DMS53 treated with DMSO at 0.1 percent for 48 hours (cell line): ENCODE measurements at regions not wholly inside any gene's neighbourhood (a gene's known extent, or its start where the extent isn't known, plus 50 kb on each side); places are given as distances from the start of the nearest gene placed in this dataset.
"Not testable (repeated sequence)": the region's sequence is repeated elsewhere in the genome, so short reads cannot be mapped to it uniquely, and the experiment has no call there.

Experiments used
- DNase-seq: peaks from one replicate; lab custom pipeline; 2025; ENCODE audit not compliant: unreplicated experiment; lab: John Stamatoyannopoulos, UW

- DNase-seq = no peak
Measured at GRCh38 chr5:124001036-124001615, 489.1 kb downstream of the CSNK1G3 start.

- no peak for DNase-seq
Measured at GRCh38 chr5:124000538-124000937, 488.6 kb downstream of the CSNK1G3 start.

GRCh38 chr5:123997462-123998215 is 485.7 kb downstream of the CSNK1G3 start:
- DNase-seq = no peak

GRCh38 chr5:123997064-123997461 is 485.1 kb downstream of the CSNK1G3 start:
- no peak for DNase-seq

GRCh38 chr5:123992641-123993040 is 480.7 kb downstream of the CSNK1G3 start:
- DNase-seq = no peak

GRCh38 chr5:123987956-123988355 is 476.0 kb downstream of the CSNK1G3 start:
- no peak for DNase-seq

GRCh38 chr5:123976379-123977033 is 464.5 kb downstream of the CSNK1G3 start:
- no peak for DNase-seq

- not testable (repeated sequence) for DNase-seq
Measured at GRCh38 chr5:123975521-123975920, 463.5 kb downstream of the CSNK1G3 start.

- DNase-seq = no peak
Measured at GRCh38 chr5:123966781-123967180, 454.8 kb downstream of the CSNK1G3 start.

- DNase-seq = no peak
Measured at GRCh38 chr5:123965626-123966025, 453.6 kb downstream of the CSNK1G3 start.

- no peak for DNase-seq
Measured at GRCh38 chr5:123964884-123965283, 452.9 kb downstream of the CSNK1G3 start.

GRCh38 chr5:123960526-123960925 is 448.5 kb downstream of the CSNK1G3 start:
- no peak for DNase-seq

- no peak for DNase-seq
Measured at GRCh38 chr5:123951582-123951977, 439.6 kb downstream of the CSNK1G3 start.

GRCh38 chr5:123950701-123951581 is 439.0 kb downstream of the CSNK1G3 start:
- no peak for DNase-seq

GRCh38 chr5:123949807-123950340 is 437.9 kb downstream of the CSNK1G3 start:
- DNase-seq = no peak

GRCh38 chr5:123949043-123949804 is 437.2 kb downstream of the CSNK1G3 start:
- DNase-seq = no peak

GRCh38 chr5:123947797-123948196 is 435.8 kb downstream of the CSNK1G3 start:
- DNase-seq = no peak

GRCh38 chr5:123945548-123945947 is 433.6 kb downstream of the CSNK1G3 start:
- DNase-seq = no peak

GRCh38 chr5:123943151-123943550 is 431.2 kb downstream of the CSNK1G3 start:
- DNase-seq = no peak

GRCh38 chr5:123940416-123940815 is 428.4 kb downstream of the CSNK1G3 start:
- no peak for DNase-seq
